ENCODE measurements at regions not wholly inside any gene's neighbourhood (a gene's known extent, or its start where the extent isn't known, plus 50 kb on each side); places are given as distances from the start of the nearest gene placed in this dataset.

DNA sequence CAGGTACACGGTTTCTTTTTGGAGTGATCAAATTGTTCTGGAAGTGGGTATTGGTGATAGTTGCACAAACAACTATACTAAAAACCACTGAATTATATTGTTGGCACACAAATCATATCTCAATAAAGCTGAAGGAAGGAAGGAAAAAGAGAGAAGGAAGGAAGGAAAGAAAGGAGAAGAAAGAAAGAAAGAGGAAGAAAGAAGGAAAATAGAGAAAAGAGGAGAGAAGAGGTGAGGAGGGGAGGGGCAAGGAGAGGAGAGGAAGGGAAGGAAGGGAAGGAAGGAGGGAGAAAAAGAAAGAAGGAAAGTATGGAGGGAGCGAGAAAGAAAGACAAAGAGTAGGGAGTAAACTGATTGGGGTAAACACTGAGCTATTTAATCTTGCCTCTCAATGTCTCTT lies 77.9 kb upstream of the TSC22D2 start:
- TF ChIP-seq, protein P1, sequence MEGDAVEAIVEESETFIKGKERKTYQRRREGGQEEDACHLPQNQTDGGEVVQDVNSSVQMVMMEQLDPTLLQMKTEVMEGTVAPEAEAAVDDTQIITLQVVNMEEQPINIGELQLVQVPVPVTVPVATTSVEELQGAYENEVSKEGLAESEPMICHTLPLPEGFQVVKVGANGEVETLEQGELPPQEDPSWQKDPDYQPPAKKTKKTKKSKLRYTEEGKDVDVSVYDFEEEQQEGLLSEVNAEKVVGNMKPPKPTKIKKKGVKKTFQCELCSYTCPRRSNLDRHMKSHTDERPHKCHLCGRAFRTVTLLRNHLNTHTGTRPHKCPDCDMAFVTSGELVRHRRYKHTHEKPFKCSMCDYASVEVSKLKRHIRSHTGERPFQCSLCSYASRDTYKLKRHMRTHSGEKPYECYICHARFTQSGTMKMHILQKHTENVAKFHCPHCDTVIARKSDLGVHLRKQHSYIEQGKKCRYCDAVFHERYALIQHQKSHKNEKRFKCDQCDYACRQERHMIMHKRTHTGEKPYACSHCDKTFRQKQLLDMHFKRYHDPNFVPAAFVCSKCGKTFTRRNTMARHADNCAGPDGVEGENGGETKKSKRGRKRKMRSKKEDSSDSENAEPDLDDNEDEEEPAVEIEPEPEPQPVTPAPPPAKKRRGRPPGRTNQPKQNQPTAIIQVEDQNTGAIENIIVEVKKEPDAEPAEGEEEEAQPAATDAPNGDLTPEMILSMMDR (IDR thresholded peaks at IDR 0.05), result no peak
- no peak for TF ChIP-seq POLR2A (IDR thresholded peaks at IDR 0.05)
